Left renal pelvis (tissue), 4 donors: ENCODE measurements at regions not wholly inside any gene's neighbourhood (a gene's known extent, or its start where the extent isn't known, plus 50 kb on each side); places are given as distances from the start of the nearest gene placed in this dataset.
"Not testable (repeated sequence)": the region's sequence is repeated elsewhere in the genome, so short reads cannot be mapped to it uniquely, and the experiment has no call there.

Experiments
- DNase-seq, 4 donors: peaks; one replicate each; pipeline ENCODE4 v3.0.0-alpha.2; 2013; ENCODE audit warnings: low read depth in 4 of 4, low spot score in 3 of 4

DNA sequence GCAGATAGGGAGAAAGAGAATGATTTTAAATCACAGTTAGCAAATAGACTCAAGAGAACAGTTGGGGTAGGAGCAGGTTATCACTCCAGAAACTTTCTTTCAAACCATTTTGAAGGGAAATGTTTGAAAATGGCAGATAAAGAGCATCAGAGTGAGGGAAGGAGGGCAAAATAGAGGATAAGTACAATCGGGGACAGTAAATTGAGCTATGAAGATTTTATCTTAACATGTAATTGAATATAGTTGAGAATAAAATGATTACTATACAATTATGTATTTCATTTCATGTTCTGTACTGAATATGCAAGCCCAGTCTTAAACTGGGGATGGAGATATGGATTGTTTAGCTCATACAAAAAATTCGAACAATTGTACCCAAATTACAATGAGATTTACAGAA lies 54.0 kb downstream of the MAP10 start:
- DNase-seq = no peak

DNA sequence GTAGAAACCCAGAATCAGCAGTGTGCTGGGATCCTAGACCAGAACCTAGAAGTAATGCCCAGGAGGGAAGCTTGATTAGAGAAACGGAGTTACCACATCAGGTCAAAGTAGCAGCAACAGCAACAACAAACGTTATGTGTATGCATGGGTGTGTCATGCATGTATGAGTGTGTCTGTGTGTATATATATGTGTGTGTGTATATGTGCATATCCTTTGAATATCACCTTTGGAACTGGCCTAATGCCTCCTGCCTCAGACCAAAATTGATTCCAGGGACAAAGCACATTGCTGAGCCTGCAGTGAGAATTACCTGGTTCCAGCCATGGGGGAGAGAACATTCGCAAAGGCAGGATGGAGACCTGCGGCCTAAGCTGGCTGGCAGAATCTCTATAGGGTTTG lies 55.9 kb downstream of the MAP10 start:
- no peak for DNase-seq

DNA sequence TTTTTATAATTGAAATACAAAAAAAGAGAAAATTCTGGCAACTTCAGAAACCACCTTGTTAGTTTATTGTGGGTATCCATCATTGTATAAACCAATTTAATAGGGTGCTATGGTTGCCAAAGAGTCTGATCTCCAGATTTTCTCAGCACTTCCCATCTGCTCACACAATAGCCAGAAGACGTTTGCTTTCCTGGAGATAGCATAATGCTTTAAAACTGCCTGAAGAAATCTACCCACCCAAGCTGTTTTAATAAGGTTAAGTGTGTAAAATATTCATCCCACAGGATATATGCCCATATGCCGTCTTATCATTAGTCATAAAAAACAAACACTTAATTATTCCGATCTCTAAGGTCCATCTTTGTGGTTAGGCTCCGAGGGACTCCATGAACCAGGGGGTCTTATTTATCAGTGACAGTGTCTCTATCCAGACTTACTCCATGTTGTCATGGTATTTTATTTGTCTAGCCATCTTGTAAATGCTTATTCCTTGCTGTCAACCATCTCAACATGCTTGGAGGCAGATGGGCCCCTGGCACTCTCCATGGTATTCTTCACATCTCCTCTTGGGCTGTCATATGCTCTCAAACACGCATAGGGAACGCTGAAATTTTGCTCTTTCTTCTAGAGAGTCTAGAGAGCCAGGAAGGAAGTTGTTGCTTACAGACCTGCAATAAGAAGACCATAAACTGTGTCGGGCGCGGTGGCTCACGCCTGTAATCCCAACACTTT lies 58.5 kb downstream of the MAP10 start:
- no peak for DNase-seq

DNA sequence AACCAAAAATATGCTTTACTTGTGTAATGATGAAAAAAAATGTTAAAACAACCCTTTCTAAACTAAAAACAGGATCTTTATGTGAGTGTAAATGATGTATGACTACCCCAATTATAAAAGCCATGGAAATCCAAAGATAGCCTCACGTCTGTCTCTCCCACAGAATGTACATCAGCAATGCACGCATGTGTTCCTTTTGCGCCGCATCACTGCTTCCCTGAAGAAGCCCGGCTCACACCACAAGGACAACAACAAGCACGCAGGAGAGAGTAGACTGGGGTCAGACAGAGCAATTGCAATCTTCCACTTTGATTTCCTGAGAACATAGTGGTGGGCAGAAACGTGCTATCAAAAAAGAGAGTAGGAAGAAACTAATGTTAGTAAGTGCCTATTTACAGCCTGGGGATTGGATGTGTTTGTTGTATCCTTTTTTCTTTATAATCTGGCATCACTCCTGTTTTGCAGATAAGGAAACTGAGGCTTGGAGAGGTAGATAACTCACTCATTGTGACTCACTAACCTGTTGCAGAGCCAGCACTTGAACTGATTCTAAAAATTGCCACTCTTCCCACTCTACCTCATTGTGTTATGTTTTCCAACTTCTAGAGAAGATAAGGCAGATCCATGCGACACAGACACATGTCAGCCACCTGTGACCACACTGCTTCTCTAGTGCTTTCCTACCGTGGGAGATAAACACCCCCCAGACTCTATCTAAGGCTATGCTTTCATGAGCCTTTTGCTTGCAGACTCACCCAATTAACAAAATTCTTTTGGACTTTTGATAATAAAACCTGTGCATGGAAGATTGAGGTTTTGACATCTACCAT lies 60.1 kb downstream of the MAP10 start:
- no peak for DNase-seq

DNA sequence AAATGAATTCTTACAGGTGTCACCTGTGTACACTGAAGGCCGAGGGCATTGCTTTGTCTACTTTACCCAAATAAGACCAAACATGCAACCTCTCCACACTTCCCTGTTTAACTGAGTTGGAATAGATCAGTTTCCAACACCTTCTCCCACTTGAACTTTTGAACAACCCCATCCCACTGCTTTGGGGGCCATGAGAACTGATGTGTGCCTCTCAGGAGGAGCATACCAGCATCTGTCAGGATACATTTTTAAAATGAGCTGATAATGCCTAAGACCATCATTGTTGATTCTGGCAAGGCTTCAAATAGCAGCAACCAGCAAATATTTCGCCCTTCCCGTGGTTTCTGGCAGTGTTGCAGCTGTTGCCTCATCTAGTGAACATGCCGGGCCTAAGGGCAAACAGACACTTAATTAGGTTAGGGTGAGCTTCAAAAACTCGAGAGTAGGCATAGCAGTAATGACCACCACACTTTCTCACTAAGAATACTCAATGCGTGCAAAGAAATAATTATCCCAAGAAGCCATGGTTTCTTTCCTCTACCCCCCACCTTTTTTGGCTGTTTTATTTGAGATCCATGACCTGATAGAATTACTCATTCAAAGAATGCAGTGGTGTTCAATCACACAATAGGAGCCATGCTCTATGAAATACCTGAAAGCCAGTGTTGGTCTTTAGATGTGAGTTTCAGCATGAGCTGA lies 63.7 kb downstream of the MAP10 start:
- no peak for DNase-seq

DNA sequence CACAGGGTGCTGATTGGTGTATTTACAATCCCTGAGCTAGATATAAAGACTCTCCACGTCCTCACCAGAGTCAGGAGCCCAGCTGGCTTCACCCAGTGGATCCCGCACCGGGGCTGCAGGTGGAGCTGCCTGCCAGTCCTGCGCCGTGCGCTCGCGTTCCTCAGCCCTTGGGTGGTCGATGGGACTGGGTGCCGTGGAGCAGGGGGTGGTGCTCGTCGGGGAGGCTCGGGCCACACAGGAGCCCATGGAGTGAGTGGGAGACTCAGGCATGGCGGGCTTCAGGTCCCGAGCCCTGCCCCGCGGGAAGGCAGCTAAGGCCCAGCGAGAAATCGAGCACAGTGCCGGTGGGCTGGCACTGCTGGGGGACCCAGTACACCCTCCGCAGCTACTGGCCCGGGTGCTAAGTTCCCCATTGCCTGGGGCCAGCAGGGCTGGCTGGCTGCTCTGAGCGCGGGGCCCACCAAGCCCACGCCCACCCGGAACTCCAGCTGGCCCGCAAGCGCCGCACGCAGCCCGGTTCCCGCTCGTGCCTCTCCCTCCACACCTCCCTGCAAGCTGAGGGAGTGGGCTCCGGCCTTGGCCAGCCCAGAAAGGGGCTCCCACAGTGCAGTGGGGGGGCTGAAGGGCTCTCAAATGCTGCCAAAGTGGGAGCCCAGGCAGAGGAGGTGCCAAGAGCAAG lies 66.2 kb downstream of the MAP10 start:
- not testable (repeated sequence) for DNase-seq

DNA sequence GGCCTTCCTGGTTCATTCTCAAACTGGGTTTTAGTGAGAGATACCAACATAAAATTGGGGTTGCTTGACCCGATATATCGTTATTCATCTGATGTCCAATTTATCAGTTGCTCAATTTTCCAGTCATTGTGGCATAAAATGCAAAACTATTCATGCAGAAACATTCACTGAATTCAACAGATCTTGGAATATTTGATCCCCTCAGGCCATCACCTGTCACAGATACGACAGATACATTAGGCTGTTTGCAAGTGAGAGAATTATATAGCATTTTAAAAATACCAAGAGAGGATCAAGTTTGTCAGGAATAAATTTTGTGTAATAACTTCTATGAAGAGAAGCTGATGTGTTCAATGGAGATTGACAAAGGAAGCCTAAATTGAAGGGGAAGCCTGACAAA lies 67.1 kb downstream of the MAP10 start:
- no peak for DNase-seq

DNA sequence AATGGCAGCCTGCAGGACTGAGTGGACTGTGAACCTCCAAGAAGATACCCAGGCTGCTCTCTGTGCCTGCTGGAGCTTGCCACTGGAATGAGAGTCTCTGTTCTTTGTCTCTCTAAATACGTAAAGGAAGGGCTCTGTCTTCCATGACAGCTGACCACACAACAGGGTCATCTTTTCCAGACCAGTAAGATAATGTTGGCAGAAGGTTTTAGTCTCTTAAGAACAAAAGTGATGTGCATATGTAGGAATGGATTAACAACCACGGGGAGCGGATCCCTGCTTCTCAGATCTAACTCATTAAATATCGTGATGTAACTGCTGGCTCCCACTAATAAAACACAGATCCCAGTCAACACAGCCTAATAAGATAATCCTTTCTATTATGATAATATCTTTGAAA lies 67.5 kb downstream of the MAP10 start:
- DNase-seq = no peak

DNA sequence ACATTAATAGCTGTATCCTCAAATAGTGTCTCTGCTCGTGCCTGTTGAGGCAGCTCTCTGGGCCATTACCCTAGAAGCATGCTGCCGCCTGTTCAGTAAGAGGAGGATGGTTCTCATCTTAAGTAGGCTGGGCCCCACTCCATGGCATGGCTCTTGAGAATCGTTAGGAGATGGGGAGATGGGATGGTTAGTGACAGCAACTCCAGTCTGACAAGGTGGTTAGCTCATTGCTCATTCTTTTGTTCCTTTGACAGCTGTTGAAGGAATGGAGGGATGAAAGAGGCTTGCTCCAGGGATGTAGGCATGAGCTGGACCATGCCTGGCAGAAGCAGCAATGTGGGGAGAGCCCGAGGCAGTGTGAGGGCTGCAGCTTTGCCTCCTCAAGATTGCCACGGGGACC lies 68.2 kb downstream of the MAP10 start:
- DNase-seq = no peak

DNA sequence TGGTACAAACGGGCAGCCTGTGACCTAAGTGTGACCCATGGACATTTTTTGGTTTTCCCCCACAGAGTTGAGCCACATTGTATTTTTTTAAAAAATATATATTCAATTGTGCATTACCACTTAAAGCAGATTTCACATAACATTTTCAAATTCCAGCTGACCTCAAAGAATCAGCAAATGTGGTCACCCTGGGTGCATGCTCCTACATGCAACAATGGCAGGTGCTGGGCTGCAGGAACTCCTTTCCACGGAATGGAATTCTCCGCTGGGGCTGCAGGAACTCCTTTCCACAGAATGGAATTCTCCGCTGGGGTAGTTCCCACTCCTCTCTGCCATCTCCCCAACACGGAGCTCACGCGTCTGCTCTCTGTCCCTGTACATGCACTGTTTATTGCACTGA lies 68.7 kb downstream of the MAP10 start:
- DNase-seq = no peak

DNA sequence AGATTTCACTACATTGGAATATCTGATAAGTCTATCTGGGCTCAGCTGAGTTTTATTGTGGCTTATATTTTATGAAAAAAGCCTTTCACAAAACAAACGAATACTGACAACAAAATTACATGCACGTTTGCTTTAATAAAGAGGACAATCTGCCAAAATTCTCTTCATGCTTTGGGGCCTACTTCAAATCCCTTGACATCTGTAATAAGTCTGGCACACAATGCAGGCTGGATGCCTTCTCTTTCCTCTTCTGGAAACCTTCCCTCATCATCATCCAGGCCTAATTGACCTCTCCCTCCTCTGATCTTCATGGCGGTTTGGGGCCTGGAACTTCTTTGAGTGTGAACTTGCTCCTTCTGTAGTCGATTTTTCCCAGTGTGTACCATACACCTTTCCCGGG lies 70.3 kb downstream of the MAP10 start:
- no peak for DNase-seq

DNA sequence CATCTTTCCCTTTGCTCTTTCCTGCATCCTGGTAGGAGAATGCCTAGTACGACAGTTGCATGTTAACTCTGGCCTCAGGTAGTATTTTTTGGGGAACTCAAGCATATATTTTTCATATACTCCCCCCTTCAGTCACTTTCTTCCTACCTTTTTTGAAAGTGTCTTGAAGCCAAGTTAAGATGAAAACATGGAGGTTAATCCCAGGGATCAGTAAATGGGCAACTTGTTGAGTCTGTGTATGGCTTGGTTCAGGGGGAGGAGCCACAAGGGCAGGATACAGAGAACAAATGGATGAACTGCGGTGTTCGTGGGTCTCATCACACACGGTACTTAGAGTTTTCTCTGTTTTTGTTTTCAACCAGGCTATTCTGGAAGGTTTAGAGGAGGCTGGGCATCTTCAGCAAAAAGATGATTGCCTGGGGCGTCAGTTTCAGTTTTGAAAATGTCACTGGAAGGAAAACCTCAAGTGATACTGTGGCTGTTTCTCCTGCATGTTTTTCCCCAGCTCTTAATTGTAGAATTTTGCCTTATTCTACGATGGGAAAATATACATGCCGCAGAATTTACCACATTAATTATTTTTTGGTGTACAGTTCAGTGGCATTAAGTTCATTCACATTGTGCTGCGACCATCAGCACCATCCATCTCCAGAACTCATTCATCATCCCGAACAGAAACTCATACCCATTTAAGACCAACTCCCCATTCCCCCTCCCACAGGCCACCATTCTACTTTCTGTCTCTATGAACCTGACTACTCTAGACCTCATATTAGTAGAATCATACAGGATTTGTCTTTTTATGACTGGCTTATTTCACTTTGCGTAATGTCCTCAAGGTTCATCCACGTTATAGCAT lies 71.5 kb downstream of the MAP10 start:
- no peak for DNase-seq

DNA sequence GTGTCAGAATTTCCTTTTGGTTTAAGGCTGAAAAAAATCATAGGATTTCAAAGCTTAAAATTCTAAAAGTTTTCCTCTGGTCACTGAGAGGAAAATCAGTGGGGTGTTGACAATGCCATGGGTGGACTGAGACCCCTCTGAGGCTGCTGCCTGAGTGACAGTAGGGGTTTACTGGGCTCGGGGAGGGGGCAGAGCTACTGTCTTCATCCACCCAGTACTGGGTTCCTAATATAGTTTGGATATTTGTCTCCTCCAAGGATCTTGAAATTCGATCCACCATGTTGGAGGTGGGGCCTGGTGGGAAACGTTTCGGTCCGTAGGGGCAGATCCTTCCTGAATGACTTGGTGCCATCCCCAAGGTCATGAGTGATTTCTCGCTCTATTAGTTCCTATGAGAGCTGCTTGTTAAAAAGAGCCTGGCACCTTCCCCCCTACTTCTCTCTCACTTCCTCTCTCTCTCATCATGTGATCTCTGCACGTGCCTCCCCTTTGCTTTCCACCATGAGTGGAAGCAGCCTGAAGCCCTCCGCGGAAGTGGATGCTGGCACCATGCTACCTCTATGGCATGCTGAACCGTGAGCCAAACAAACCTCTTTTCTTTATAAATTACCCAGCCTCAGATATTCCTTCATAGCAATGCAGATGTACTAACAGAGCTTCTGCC lies 72.3 kb downstream of the MAP10 start:
- DNase-seq = no peak

DNA sequence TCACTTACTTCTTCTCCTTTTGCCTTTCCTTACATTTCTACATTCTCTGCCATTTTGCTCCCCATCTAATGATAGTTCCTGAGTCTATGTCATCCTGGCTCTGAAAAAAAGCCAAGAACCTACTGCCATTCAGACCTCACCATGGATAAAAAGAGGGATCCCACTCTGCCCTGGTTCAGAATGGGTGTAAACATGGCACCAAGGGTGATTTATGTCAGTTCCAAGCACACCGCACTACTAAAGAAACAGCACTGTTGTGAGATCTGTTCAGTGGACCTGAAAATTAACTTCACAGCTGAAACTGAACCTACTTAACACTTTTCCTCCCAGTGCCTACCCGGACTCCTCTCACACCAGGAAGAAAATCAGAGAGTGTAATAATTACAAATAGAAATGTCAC lies 72.3 kb upstream of the NTPCR start:
- peak; percentile 22 to 51 (median 48) for DNase-seq

DNA sequence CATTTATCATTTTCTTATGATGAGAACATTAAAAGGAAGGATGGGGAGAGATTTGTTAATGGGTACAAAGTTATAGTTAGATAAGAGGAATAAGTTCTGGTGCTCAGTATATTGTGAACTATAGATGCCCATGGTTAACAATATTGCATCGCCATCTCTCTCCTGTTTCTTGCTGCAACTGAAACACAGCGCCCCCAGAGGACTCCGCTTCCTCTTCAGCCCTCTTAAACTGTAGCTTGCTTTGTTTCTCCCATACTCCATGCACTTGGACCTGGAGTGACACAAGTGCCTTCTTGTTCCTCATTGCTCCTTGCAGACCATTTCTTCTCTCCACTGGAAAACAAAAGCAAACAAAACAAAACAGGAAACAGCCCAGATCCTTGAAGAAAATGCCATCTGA lies 70.1 kb upstream of the NTPCR start:
- DNase-seq = no peak

DNA sequence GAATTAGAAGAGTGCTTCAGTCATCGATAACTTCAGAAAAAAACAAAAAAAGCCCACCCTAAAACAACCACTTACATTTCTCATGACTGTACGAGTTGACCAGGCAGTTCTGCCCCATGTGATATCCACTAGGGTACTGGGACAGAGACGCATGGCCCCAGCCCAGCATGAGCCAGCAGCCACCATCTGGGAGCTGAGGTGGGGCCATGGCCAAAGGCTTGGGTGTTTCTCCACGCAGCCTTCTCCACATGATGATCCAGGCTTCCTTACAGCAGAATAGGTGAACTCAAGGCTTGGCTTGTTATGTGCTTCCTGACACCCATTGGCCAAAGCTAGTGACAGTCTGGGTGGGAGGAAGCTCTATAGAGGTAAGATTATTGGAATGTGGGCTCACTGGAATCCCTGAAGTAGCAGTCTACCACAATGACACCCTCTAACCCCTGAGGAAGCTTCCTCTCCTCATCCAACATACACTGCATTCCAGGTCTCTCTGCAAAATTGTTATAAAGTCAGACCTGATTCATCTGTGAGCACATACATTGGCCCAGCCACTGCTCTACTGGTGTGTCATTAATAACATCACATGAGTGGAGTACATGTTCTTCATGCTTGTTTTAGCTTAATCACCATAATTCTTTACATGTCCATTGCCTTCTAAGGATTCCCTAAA lies 66.3 kb upstream of the NTPCR start:
- DNase-seq = no peak

DNA sequence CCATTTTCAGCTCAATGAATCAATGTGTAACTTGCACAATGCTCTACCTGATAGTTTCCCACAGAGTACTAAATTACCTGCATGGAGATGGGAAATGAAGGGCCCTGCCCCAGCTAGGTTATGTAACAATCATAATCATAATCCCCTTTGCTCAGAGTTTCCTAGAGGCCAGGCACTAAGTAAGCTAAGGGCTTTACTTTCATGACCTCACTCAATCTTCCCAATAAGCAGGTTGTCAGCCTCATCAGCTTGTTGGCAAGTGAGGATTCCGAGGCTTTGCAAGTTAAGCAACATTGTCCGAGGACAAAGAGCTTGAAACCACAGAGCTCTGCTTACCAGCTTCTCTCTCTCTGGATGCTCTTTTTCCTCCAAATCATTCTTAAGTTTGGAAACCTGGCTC lies 64.1 kb upstream of the NTPCR start:
- DNase-seq = no peak

DNA sequence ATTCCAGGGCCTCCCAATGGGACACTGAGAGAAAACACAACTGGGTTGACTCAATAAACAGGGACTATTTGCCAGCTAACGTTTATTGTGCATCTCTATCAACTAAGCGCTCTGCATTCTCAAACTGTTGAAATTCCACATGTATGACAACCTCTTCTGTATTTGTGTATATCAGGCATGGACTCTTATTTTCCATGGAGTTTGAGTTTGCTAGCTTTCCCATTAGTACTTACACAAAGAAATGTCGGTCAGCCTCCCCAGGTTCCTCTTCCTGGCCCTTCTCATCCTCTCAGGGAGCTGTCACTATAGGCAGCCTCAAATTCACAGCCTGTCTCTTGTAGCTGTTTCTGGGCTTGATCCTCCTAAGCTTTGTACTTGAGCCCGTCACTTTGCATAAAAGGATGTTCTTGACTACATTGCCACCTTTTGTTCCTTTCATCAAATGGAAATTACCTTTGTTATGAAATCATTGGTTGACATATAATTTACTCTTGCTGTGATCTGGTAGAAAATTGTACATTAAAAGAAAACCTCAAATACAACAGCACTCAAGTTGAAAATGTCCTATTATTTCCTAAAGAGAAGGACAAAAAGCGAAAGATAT lies 60.0 kb upstream of the NTPCR start:
- no peak for DNase-seq

DNA sequence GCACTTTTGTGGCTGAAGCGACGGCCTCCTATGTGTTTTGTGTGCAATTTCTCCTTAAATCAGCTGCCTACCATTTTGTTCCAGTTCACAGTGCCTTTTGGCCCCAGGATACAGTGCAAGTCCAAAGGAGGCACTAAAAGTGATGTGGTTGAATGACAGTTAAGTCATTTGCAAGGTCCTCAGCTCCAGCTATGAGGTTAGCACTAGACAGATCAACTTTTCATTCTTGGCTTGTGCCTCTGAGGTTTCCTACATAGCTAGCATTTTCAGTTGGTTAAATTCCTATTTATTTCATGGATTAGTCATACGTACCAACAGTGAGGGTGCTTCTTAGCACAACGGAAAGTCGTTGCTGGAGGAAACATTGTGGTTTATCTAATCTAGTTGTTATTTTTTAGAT lies 59.3 kb upstream of the NTPCR start:
- no peak for DNase-seq
